NCI-H2029 (cell line): ENCODE measurements at regions not wholly inside any gene's neighbourhood (a gene's known extent, or its start where the extent isn't known, plus 50 kb on each side); places are given as distances from the start of the nearest gene placed in this dataset.
A peak's percentile ranks its signal among the peaks of the same experiment; 100 is the strongest.

Experiments
- DNase-seq: peaks from one replicate; lab custom pipeline; 2025; lab: John Stamatoyannopoulos, UW

DNA sequence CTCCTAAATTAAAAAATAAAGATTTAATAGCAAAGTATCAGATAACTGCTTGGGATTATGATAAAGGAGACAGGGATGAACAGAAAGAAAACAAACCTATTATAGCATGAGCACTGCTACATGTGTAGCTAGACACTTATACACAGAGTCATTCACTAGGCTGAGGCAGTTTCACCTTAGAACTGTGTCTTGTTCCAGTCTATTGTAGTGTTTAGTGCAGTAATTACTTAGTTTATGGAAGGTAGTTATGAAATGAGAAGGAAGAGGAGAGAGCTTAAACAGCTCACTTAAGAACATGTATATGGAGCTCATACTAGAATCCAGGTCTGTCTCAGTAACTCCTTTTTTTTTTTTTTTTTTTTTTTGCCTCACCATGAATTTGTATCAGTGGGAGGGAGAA lies 441.4 kb downstream of the PDCD6IP start:
- no peak for DNase-seq

DNA sequence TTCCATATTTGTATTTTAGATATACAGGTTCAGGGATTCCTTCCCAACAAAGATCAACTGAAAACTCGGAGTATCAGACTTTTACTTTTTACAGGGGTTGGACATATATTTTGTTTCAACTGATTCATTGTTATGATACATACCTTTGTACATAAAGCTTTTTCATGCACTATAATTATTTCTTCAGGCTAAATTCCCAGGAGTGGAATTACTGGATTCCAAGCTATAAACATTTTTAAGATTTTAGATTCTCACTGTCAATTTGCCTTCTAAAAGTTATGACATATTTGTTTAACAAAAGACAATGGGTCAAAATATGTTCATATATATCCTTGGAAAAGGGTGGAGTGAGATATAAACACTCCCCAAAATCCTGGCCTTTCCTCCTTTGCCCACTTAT lies 449.0 kb downstream of the PDCD6IP start:
- no peak for DNase-seq

DNA sequence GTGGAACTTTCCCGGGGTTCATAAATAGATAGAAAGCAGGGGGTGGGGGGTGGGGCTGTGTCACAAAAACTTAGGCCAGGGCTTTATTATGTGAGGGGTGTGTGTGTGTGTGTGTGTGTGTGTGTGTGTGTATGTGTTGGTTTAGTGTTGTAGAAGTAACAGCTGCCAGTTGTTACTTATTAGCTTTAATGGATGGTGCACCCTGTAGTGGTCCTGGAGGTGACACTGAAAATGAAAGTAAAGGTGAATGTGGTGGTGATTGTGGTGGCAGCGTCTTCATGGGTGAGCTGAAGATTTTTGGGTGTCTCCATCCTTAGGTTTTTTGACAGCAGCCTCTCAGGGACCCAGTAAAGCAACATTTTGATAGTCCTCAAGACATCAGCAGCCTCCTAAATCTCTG lies 449.9 kb downstream of the PDCD6IP start:
- DNase-seq: no peak

DNA sequence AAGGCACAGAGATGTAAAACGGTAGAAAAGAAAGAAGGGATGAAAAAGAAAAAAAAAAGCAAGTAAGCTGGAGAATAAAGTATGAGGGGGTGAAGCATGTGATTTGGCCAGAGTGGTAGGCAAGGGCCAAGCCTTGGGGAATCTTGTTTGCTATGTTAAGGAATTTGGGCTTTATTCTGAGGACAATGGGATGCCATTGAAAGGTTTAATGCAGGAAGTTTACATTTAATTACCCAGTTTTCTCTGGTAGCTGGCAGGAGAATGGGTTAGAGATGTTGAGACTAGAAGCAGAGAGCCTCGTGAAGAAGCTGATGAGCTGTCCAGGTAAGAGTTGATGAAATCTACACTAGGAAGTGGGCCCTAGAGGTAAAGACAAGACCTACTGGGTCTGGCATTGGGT lies 455.9 kb downstream of the PDCD6IP start:
- DNase-seq: no peak

DNA sequence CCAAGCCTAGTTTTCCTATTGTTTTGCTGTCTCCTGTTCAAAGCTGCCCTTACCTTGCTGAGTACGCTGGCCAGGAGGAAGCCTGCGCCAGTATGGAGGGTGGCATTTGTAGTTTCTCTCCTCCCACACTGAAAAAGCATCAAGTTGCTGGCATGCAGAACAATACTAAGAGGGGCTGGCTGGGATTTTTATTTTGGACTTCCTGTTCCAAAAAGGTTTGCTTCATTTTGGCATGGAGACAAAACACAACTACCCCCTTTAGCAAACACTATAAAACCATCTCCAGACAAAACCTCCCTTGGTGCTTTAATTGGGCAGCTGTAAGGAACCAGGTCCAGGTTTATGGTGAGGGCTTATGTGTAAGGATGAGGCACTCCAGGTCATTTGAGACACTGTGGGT lies 457.6 kb downstream of the PDCD6IP start:
- peak; percentile 98 for DNase-seq

DNA sequence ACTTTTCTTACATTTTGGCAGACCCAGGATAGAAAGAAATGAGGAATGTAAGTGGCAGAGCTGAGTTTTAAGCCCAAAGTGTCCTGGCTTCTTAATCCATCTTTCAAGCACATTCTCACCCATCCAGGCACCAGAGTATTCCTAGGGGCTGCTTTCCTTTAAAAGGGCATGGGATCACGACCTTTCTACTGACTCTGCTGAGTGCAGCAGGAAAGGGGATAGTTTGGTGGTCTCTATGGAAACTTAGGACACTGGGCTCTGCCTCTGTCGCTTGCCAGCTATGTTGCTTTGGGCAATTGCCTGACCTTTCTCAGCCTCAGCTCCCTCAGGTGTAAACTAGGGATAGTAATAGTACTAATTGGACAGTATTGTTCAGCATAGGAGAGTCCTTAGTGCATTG lies 458.4 kb downstream of the PDCD6IP start:
- no peak for DNase-seq

DNA sequence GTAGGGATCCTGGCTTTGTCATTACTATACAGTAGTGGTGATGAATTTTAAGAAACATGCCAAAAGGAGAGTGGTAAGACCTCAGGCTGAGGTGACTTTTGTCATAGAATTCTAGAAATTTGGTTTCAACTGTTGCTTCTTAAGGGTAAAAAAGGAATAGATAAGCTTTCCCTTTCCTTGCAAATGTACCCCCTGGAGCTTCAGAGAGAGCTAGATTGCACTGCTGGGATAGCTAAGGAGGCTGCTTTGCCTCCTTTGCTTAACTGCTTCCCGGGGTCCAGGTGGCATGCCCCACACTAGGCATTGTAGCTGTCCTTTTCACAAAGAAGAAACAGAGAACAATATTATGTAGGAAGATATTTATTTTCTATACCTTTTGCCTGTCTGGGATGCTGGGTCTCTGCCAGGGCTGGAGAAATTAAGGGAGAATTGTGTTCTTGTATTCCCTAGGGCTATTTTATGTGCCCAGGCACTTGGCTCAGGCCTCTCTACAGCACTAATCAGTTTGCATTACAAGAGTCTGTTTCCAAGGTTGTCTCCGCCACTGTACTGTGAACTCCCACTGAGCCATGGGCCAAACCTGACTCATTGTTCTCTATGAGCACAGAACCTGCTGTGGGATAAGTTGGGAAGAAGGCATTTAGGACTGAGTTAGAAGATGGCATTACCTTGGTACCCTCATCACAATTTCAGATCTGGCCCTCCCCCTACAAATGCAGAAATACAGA lies 460.0 kb downstream of the PDCD6IP start:
- DNase-seq: no peak

DNA sequence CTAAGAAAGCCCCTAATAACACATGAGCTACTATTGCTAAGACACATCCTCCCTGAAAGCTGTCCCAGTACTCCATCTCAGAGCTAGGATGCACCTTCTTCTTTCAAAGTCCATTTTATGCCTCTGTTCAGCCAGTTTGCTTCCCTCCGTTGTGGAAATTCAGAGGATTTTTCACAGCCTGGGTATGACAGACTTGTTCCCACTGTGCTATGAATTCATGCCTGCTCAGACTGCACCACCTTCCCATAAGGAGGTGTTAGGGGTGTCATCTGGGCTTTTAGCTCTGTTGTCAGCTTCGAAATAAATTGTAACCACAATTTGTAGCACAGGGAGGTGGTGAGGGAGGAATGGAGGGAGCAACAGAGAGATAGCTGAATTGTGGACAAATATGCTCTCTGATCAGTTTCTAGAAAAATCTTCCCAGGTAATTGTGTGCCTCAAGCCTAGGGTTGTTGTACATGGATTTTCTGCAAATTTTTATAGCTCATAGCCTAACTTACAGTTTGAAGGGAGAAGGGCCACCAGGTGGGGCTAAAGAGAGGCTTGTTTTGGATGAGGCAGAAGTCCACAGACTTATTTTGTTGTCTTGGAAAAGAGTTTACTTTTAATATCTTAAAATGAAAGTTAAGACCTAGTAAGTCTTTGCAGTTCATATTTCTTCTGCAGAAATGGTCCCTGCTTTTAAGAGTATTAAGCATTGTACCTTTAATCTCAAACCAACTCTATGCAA lies 462.0 kb downstream of the PDCD6IP start:
- peak; percentile 39 for DNase-seq

DNA sequence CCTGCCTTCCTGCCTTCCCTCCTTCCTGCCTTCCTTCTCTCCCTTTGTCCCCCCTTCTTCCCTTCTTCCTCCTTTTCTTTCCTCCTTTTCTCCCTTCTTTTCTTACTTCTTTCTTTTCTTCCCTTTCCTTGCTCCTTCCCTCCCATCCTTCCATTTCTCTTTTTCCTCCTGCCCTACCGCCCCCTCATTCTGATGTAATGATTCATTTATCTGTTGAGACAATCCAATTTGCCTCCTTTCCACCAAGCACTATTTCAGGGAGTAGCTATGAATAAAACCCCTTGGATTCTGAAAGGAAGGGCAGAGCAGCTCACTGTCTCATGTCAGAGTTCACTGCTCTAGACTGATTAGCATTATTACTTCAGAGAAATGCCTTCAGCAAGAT lies 462.6 kb downstream of the PDCD6IP start:
- no peak for DNase-seq

DNA sequence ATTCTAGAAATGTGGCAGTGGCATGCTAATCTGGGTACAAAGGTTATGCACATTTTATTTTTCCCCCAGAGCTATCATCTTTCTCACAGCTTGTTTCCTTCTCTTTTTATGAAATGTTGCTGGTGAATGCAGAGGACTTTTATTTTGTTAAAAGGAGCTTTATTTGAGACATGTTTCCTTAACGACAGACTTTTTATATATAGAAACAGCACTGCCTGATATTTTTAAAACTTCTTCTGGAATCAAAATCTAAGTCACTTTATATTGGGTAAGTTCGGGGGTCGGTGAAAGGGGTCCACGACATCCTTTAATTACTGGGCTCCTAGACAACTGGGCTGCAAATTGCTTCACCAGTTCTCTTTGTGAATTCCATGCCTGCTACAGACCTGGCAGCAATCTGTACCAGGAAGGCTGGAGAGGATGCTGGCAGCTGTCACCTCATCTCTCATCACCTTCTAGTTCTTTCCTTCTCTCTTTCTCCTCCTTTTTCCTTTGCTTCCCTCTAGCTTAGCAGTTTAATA lies 464.7 kb downstream of the PDCD6IP start:
- DNase-seq: no peak

DNA sequence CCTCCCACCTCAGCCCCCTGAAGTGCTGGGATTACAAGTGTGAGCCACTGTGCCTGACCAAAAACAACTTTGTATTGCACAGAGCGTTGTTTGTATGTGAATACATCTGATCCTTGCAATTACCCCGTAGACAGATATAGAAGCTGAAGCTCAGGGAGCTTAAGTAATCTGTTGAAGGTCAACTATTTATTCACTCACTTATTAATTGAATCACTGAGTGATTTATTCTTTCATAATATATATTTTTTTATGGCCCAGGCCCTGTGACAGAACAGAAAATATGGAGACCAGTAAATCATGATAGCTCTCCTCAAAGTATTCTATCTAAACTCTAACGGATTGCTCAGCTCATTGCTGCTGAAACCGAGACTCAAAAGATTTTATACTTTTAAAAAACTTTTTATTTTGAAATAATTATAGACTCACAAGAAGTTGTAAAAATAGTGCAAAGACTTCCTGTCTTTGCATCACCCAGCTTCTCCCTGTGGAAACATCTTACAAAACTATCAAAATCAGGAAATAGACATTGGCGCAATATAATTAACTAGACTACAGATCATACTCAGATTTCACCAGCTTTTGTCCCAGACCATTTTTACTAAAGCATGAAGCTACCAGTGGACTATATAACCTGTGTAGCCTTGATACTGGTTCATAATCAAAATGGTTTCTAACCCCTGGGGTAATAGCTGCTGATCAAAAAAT lies 466.1 kb downstream of the PDCD6IP start:
- no peak for DNase-seq

DNA sequence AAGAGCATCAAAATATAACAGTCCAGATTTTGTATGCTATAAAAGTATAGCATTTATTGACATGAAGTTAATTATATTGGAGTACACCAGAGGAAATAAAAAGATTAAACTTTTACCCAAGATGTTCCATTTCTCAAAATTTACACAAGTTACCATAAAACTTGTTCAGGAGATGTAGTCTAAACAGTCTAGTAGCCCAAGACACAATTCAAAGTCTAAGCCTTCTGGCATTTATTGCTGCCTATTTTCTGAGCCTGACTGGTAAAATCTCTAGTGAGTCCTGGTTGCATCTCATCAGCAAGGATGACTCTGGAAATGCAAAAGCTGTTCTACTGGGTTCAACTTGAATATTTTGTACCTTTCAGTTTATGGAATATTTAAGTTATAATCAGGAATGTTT lies 468.7 kb downstream of the PDCD6IP start:
- DNase-seq: no peak

DNA sequence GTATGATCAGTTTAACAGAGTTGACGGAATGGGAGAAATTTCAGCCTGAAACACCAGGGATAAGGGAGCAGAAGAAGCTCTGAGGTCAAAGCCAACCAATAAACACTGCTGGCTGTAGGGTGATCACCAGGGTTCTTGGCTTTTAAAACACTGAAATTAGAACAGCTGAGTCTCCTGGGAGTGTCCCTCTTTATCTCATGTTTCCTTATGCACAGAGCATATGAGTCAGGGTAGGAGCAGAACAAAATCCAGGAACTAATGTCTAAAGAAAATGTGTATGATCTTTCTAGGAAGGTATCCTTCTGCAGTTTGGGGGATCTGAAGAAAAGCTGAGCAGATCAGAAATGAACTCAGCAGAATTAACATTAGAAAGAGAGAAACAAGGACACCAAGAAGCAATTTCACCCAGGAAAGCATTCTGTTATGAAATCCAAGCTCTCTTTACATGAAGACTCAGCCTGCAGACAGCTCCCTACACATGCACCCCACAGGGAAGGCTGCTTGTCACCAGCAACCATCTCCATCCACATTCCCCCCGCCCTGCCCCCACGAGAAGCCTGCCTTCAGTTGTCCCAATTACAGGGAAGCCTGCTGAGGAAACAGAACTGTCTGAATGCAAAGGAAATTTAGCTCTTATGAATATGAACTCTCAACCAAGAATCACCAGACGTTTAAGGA lies 469.7 kb downstream of the PDCD6IP start:
- DNase-seq: no peak

DNA sequence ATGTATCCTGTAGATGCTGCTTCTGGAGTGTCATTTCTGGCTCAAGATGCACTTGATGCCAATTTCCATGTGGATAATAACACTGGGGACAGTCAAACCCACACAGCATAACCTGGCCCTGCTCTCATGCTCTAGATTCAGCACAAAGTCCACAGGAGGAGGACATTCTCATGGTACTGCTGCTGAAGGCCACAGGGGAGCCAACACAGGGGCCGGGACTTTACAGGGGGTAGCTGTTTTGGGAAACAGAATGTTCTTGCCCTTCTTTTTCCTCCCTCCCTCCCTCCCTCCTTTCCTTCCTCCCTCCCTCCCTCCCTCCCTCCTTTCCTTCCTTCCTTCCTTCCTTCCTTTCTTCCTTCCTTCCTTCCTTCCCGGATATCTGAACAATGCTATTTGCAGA lies 477.4 kb downstream of the PDCD6IP start:
- DNase-seq: no peak

DNA sequence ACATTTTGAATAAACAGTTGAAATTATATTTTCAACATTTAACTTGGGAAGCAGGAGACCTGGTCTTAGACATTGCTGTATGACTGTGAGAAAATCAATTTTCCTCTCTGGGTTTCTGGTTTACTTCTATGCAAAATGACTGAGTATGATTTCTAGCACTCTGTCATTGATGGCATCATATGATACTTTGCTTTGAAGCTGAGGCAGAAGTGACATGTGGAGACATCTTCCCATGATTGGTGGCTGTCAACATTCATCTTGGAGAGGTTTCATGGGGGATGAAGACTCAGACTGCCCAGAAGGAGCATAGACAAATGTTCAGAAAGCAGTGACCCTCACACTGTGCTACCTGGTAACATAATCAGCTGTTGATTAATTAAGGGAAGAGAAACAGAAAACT lies 477.9 kb downstream of the PDCD6IP start:
- no peak for DNase-seq

DNA sequence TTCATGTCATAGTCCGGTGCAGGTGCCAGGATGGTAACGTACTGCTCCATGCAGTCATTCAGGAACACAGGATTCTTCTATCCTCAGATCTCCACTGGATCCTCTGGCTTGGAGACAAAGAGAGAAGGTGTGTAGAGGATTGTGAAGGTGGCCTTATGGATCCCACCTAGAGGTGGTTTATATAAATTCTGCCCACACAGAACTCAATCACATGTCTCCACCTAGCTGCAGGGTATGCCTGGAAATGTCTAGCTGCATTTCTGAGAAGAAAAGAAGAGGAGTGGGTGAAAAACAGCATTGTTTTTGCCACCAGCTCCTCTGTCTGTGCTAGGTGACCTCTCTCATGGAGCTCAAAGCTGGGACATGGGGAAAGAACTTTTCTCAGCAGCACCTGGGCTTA lies 478.7 kb downstream of the PDCD6IP start:
- DNase-seq: no peak

DNA sequence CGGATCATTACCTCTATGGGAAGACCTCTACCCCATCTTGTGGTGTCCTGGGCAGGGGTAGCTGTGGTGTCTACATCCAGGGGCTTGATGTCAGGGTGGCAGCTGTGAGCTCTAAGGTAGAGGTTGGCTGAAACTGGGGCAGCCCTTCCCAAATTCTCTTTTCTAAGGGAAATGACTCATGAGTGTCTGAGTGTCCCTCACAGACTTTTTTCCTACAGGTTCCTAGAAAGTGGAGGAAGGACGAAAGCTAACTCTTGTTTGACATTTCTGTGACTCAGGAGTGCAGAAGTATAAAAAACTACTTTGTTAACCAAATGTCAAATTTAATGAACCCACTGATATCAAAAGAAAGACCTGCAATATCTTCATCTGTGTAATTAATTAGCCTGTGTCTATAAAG lies 481.5 kb downstream of the PDCD6IP start:
- DNase-seq: no peak

DNA sequence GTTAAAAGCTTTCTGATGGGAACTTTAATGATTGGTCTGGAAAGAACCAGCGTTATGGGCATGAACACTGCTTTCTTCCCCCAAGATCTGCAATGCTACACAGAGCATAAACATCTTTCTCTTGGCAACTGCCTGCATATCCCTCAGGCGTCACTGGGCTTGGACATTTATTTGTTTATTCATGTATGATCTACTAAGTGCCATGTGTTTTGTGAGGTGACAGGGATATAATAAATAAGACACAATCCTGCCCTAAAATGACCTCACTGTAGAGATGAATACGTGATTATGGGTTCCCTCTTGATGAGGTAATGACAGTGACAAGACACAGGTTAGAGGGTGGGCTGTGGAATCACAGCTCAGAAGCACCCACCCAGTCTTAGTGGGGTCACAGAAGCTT lies 485.3 kb downstream of the PDCD6IP start:
- DNase-seq: no peak

DNA sequence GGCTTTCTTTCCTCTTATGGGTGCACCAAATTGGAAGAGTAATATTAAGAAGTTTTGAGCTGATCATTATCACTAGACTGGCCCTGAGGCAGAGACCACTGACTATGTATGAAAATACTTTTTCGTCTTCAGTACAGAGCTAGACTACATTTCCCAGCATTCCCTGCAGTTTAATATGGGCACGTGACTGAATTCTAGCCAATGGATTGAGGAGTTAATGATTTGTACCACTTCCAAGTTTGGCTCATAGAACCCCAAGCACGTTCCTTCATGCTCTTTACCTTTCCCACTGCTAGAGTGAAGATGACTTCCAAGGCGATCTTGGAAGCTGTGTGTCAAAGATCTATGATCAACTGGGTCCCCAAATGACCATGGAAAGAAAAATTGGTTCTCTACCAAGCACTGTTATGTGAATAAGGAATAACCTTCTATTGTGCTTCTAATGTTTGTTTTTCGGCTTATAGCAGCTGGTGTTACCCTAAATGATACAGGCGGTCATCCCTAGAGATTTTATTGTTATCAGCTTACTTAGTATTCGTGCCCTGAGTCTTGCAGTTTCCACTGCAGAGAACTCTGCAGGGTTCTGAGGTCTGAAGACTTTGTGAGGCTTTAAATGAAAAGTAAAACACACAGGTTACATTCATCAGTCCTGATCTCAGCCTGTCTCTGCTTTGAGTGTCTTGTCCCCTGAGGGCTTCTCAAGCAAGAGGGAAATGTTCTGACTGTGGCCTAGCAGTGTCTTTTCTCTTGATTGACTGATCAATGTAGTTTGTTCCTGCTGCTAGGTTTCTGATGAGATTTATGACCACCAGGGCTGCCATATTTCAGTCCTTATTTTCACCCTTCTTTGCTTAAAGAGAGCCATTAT lies 486.8 kb downstream of the PDCD6IP start:
- DNase-seq: no peak

DNA sequence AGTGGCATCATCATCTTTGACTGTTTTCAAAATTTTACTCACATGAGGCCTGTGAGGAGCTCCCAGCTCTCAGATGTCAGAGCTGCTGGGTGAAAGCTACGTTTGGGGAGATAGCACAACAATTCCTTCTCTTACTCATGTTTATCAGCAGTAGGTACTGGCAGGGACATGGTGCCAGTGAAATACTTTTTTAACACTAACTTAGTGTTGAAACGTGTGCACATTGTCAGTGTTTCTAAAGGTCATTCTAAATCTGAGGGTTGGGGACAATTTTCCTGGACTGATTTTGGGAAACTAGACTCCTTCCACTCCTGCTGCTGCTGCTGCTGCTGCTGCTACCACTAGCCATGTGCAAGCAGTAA lies 487.4 kb downstream of the PDCD6IP start:
- DNase-seq: no peak

DNA sequence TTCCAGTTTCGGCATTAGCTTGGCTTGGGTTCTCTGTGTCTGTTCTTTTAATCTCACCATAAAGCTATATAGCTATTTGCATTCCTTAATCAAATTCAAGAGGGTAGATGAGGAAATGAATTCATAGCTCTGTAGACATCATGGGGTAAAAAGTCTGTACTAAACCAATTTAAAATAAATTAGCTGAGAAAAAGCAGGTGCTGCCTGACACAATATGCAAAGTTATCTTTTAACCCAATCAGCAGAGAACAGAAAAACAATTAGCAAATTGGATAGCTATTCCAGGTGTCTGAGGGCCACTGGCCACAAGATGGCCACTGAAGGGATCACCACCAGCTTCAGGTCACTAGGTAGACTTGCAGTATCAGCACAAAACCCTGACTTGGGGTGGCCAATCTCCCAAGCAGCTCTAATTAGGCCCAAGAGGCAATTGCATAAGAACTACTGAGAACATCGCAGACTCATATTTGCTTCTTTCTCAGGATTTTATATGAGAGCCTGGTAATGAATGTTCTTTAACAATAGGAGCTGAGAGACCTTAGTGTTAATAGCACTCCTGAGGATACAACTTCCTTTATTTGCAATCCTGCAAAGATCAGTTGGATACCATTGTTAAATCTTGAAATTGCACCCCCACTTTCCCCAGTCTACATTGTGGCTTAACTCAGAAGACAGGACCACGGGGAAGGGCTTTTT lies 494.3 kb downstream of the PDCD6IP start:
- no peak for DNase-seq
